Spleen (tissue), 11 donors: ENCODE measurements at regions not wholly inside any gene's neighbourhood (a gene's known extent, or its start where the extent isn't known, plus 50 kb on each side); places are given as distances from the start of the nearest gene placed in this dataset.

Experiments
- DNase-seq: peaks from one replicate; pipeline ENCODE4 v3.0.0-alpha.2; 2020
- H3K27ac ChIP-seq, 8 donors: fragments of 200-600 bp; sonication (generic) in 7 of 8; 1 replicate in 4 of 8; 2 replicates in 4 of 8; pipeline versions ENCODE4 v1.5.0 to v1.8.0; 2016 to 2021; ENCODE audit warnings: inconsistent platforms in 4 of 8, mild to moderate bottlenecking in 4 of 8, moderate library complexity in 1 of 8
- H3K27me3 ChIP-seq, 7 donors: fragments of 200-600 bp; sonication (generic) in 6 of 7; replicated peaks in 1 of 7; 1 replicate in 4 of 7; 2 replicates in 3 of 7; pipeline versions ENCODE4 v1.5.0 to v1.8.0; 2016 to 2021; ENCODE audit warnings: inconsistent platforms in 3 of 7, mild to moderate bottlenecking in 1 of 7
- H3K36me3 ChIP-seq, 6 donors: fragments of 200-600 bp; sonication (generic) in 5 of 6; 1 replicate in 4 of 6; 2 replicates in 2 of 6; pipeline versions ENCODE4 v1.5.0 to v1.8.0; 2016 to 2021; ENCODE audit warnings: inconsistent platforms in 2 of 6
- H3K4me1 ChIP-seq, 6 donors: fragments of 200-600 bp; sonication (generic) in 5 of 6; 1 replicate in 3 of 6; 2 replicates in 3 of 6; pipeline versions ENCODE4 v1.5.0 to v1.8.0; 2016 to 2021; ENCODE audit warnings: inconsistent platforms in 3 of 6
- H3K4me3 ChIP-seq, 8 donors: fragments of 200-600 bp; sonication (generic) in 7 of 8; 1 replicate in 4 of 8; 2 replicates in 4 of 8; pipeline versions ENCODE4 v1.5.0 to v1.8.0; 2016 to 2021; ENCODE audit warnings: inconsistent platforms in 4 of 8, mild to moderate bottlenecking in 4 of 8, moderate library complexity in 2 of 8
- H3K9me3 ChIP-seq, 8 donors: fragments of 200-600 bp; sonication (generic) in 7 of 8; 1 replicate in 4 of 8; 2 replicates in 4 of 8; pipeline versions ENCODE4 v1.5.0 to v1.8.0; 2016 to 2021; ENCODE audit warnings: inconsistent platforms in 4 of 8
- CTCF ChIP-seq, 11 experiments: fragments of 200-600 bp in 7 of 11; fragments of 450-650 bp in 4 of 11; sonication (generic) in 4 of 11; IDR thresholded peaks in 8 of 11; conservative IDR thresholded peaks in 3 of 11; 1 replicate in 7 of 11; 2 replicates in 4 of 11; pipeline versions ENCODE4 v1.4.0 to v1.8.0; 2016 to 2021; ENCODE audit warnings: antibody characterized with exemption in 11 of 11, inconsistent platforms in 4 of 11, mild to moderate bottlenecking in 1 of 11
- POLR2A ChIP-seq, 3 donors: fragments of 450-650 bp; IDR thresholded peaks; one replicate each; pipeline ENCODE4 v1.5.1; 2017; ENCODE audit warnings: antibody characterized with exemption in 3 of 3, mild to moderate bottlenecking in 1 of 3
- POLR2AphosphoS5 ChIP-seq, 3 donors: sonication (generic); formaldehyde crosslinking; IDR thresholded peaks; one replicate each; pipeline ENCODE4 v1.5.1; 2017; ENCODE audit warnings: antibody characterized with exemption in 3 of 3
- WGBS, 5 donors: extraction: QIAGEN DNeasy Blood & Tissue Kit in 3 of 5; methylation state at CpG; one replicate each; pipeline versions ENCODE4 v1.1.5 to v1.1.7; 2013 to 2018; 5-methylcytosine and 5-hydroxymethylcytosine counted together
- intact Hi-C: fragments of 100-400 bp; cut with DNase I; formaldehyde crosslinking; loops from one replicate; pipeline ENCODE4 v1.15.0; 2023; ENCODE audit warnings: low total_unique reads
- donor health status: healthy with polysubstance abuse.
- donor health status: DM: no; HTN: no; CAD: no; lungs with moderate emphysema.
- donor health status: DM: no; HTN: no; CAD: no.
- donor health status: Bipolar disorder and iron deficiency.
- donor health status: healthy.
- donor health status: DM: no; HTN: no; CAD: no.
- donor health status: DM: yes; HTN: yes; CAD: no.

GRCh38 chr2:17242813-17243485, 275.3 kb downstream of the RAD51AP2 start:
- TF ChIP-seq POLR2A (IDR thresholded peaks at IDR 0.05) (no peak), POLR2AphosphoS5 (IDR thresholded peaks at IDR 0.05) (no peak), CTCF (IDR thresholded peaks at IDR 0.05 in 8 of 11, conservative IDR thresholded peaks at IDR 0.05 in 3 of 11) (no peak)
- Histone ChIP-seq H3K4me1 (no peaks in the 10 kb centered on the region), H3K27ac (no peak overlapping the region), H3K9me3 (peaks cover 0 to 3% (median 0%) of the 10 kb centered on the region in 8 donors), H3K36me3 (no peaks in the 10 kb centered on the region), H3K4me3 (no peak overlapping the region), H3K27me3 (no peaks in the 10 kb centered on the region)
- intact Hi-C loops, result no loop called here
- 51 to 75% (median 61%) methylated on average over 3 of the region's 3 CpGs for WGBS, 5 donors
- no peak for DNase-seq

GRCh38 chr2:17239550-17239949, 278.7 kb downstream of the RAD51AP2 start:
- no peak for DNase-seq
- 74 to 82% (median 79%) methylated on average over 3 of the region's 3 CpGs for WGBS, 5 donors
- intact Hi-C loops, result no loop called here
- Histone ChIP-seq H3K27ac (no peak overlapping the region), H3K36me3 (no peaks in the 10 kb centered on the region), H3K27me3 (no peaks in the 10 kb centered on the region), H3K4me3 (no peak overlapping the region), H3K9me3 (peaks cover 0 to 3% (median 0%) of the 10 kb centered on the region in 8 donors), H3K4me1 (no peaks in the 10 kb centered on the region)
- TF ChIP-seq POLR2A (IDR thresholded peaks at IDR 0.05), result no peak
- TF ChIP-seq CTCF (IDR thresholded peaks at IDR 0.05 in 8 of 11, conservative IDR thresholded peaks at IDR 0.05 in 3 of 11), result no peak
- no peak for TF ChIP-seq POLR2AphosphoS5 (IDR thresholded peaks at IDR 0.05)

- no peaks in the 10 kb centered on the region for H3K4me1 ChIP-seq
- H3K36me3 ChIP-seq, result no peaks in the 10 kb centered on the region
- intact Hi-C loops, result no loop called here
- no peak for TF ChIP-seq POLR2AphosphoS5 (IDR thresholded peaks at IDR 0.05)
- TF ChIP-seq POLR2A (IDR thresholded peaks at IDR 0.05), result no peak
- no peak for TF ChIP-seq CTCF (IDR thresholded peaks at IDR 0.05 in 8 of 11, conservative IDR thresholded peaks at IDR 0.05 in 3 of 11)
- no peak overlapping the region for H3K4me3 ChIP-seq
- no peak overlapping the region for H3K27ac ChIP-seq
- DNase-seq, result no peak
- H3K9me3 ChIP-seq, result peaks cover 0 to 2% (median 0%) of the 10 kb centered on the region in 8 donors
- WGBS, 5 donors, result 63 to 87% (median 83%) methylated on average over 1 of the region's 1 CpG
- no peaks in the 10 kb centered on the region for H3K27me3 ChIP-seq
Observed at GRCh38 chr2:17235167-17235566, 283.1 kb downstream of the RAD51AP2 start.

GRCh38 chr2:17232776-17233556, 285.3 kb downstream of the RAD51AP2 start:
- H3K4me3 ChIP-seq, result no peak overlapping the region
- no peak overlapping the region for H3K27ac ChIP-seq
- intact Hi-C loops, result no loop called here
- H3K36me3 ChIP-seq, result no peaks in the 10 kb centered on the region
- no peaks in the 10 kb centered on the region for H3K4me1 ChIP-seq
- H3K9me3 ChIP-seq, result no peaks in the 10 kb centered on the region
- 44 to 64% (median 50%) methylated on average over 4 of the region's 4 CpGs for WGBS, 5 donors
- H3K27me3 ChIP-seq, result no peaks in the 10 kb centered on the region
- DNase-seq, result no peak
- TF ChIP-seq POLR2A (IDR thresholded peaks at IDR 0.05), result no peak
- no peak for TF ChIP-seq CTCF (IDR thresholded peaks at IDR 0.05 in 8 of 11, conservative IDR thresholded peaks at IDR 0.05 in 3 of 11)
- TF ChIP-seq POLR2AphosphoS5 (IDR thresholded peaks at IDR 0.05), result no peak
